ENCODE measurements at regions not wholly inside any gene's neighbourhood (a gene's known extent, or its start where the extent isn't known, plus 50 kb on each side); places are given as distances from the start of the nearest gene placed in this dataset.

- TF ChIP-seq CTCF (IDR thresholded peaks at IDR 0.05) (no peak), POLR2AphosphoS5 (IDR thresholded peaks at IDR 0.05; ENCODE audit: low read depth, low read length) (no peak), REST (IDR thresholded peaks at IDR 0.05; ENCODE audit: insufficient read depth in 1 of 2, low read depth in 2 of 2, low read length in 1 of 2) (no peak), SIN3A (IDR thresholded peaks at IDR 0.05; ENCODE audit: borderline replicate concordance, insufficient read depth, low read depth, low read length) (no peak), TCF7L2 (IDR thresholded peaks at IDR 0.05; ENCODE audit: low read depth, low read length) (no peak)
Observed at GRCh38 chr4:19368800-19369199, 882.9 kb upstream of the SLIT2 start.

Measured in Panc1 (cell line).